Right lobe of liver (tissue), 4 donors: ENCODE measurements at regions not wholly inside any gene's neighbourhood (a gene's known extent, or its start where the extent isn't known, plus 50 kb on each side); places are given as distances from the start of the nearest gene placed in this dataset.

Experiments
- POLR2A ChIP-seq: fragments of 450-650 bp; IDR thresholded peaks from one replicate; pipeline ENCODE4 v1.6.1; 2017; ENCODE audit warnings: antibody characterized with exemption, mild to moderate bottlenecking
- TF ChIP-seq, protein P1 (sequence below), 4 donors: fragments of 200-600 bp in 3 of 4; fragments of 450-650 bp in 1 of 4; IDR thresholded peaks; one replicate each; pipeline versions ENCODE4 v1.5.1 to v1.8.0; 2016 to 2022; ENCODE audit warnings: antibody characterized with exemption in 4 of 4, mild to moderate bottlenecking in 2 of 4
- donor health status: DM: no; HTN: no; CAD: no.
- donor health status: DM: no; HTN: no; CAD: no.
- donor health status: DM: no; HTN: yes; CAD: no.

DNA sequence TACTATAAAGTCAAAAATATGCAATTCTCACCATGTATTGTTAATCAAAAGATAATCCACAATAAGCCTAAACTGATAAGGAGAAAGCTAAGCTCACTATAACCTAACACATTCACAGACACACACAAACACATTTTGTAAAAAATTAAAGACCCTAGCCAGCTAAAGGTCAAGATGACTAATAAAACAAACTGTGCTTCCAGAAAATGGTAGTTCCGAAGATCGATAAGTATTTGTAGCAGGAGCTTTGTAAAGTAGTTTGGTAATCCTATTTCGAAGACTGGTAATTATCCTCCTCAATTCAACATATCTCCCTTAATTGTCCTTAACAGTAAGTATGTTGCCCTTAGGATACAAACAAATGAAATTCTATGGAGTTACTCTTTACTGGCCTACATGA lies 62.9 kb upstream of the CHMP2B start:
- TF ChIP-seq POLR2A, result no peak
- TF ChIP-seq, protein P1, sequence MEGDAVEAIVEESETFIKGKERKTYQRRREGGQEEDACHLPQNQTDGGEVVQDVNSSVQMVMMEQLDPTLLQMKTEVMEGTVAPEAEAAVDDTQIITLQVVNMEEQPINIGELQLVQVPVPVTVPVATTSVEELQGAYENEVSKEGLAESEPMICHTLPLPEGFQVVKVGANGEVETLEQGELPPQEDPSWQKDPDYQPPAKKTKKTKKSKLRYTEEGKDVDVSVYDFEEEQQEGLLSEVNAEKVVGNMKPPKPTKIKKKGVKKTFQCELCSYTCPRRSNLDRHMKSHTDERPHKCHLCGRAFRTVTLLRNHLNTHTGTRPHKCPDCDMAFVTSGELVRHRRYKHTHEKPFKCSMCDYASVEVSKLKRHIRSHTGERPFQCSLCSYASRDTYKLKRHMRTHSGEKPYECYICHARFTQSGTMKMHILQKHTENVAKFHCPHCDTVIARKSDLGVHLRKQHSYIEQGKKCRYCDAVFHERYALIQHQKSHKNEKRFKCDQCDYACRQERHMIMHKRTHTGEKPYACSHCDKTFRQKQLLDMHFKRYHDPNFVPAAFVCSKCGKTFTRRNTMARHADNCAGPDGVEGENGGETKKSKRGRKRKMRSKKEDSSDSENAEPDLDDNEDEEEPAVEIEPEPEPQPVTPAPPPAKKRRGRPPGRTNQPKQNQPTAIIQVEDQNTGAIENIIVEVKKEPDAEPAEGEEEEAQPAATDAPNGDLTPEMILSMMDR (IDR thresholded peaks at IDR 0.05), result no peak
